Progenitor cell of endocrine pancreas (in vitro differentiated cells): ENCODE measurements at regions not wholly inside any gene's neighbourhood (a gene's known extent, or its start where the extent isn't known, plus 50 kb on each side); places are given as distances from the start of the nearest gene placed in this dataset.
A peak's percentile ranks its signal among the peaks of the same experiment; 100 is the strongest.

Source experiments
- DNase-seq: peaks from one replicate; pipeline ENCODE4 v3.0.0; 2021; ENCODE audit warnings: low spot score; ENCODE audit not compliant: unreplicated experiment
- H3K27ac Mint-ChIP-seq: 2 replicates; pipeline ENCODE4 v1.8.0; 2021; ENCODE audit warnings: mild to moderate bottlenecking, moderate library complexity, mixed read lengths
- H3K27me3 Mint-ChIP-seq: 2 replicates; pipeline ENCODE4 v1.8.0; 2021; ENCODE audit warnings: mixed read lengths
- H3K36me3 Mint-ChIP-seq: 2 replicates; pipeline ENCODE4 v1.8.0; 2022; ENCODE audit warnings: mixed read lengths; ENCODE audit not compliant: insufficient read depth
- H3K4me1 Mint-ChIP-seq: 2 replicates; pipeline ENCODE4 v1.8.0; 2021; ENCODE audit warnings: low read depth, mixed read lengths
- H3K4me3 Mint-ChIP-seq: 2 replicates; pipeline ENCODE4 v1.8.0; 2021; ENCODE audit warnings: low read depth, mild to moderate bottlenecking, moderate library complexity, mixed read lengths
- H3K9me3 Mint-ChIP-seq: 2 replicates; pipeline ENCODE4 v1.8.0; 2021; ENCODE audit warnings: low read depth, mixed read lengths
- CTCF ChIP-seq: fragments of 200-600 bp; sonication (generic); IDR thresholded peaks from one replicate; pipeline ENCODE4 v1.5.0; 2021; ENCODE audit warnings: antibody characterized with exemption, mild to moderate bottlenecking; ENCODE audit not compliant: unreplicated experiment

- no peaks in the 10 kb centered on the region for H3K4me1 Mint-ChIP-seq
- no peaks in the 10 kb centered on the region for H3K36me3 Mint-ChIP-seq
- no peak for DNase-seq
- H3K27me3 Mint-ChIP-seq, result peaks cover 3% of the 10 kb centered on the region
- no peaks in the 10 kb centered on the region for H3K9me3 Mint-ChIP-seq
- H3K27ac Mint-ChIP-seq, result no peak overlapping the region
- no peak overlapping the region for H3K4me3 Mint-ChIP-seq
- no peak for TF ChIP-seq CTCF
Observed at GRCh38 chr2:72031346-72032110, 116.1 kb downstream of the CYP26B1 start.

GRCh38 chr2:72028996-72029395, 118.7 kb downstream of the CYP26B1 start:
- DNase-seq, result peak; percentile 6
- H3K4me3 Mint-ChIP-seq, result no peak overlapping the region
- H3K4me1 Mint-ChIP-seq, result no peaks in the 10 kb centered on the region
- H3K27me3 Mint-ChIP-seq, result peaks cover 3% of the 10 kb centered on the region
- no peaks in the 10 kb centered on the region for H3K36me3 Mint-ChIP-seq
- TF ChIP-seq CTCF, result no peak
- no peak overlapping the region for H3K27ac Mint-ChIP-seq
- H3K9me3 Mint-ChIP-seq, result no peaks in the 10 kb centered on the region

GRCh38 chr2:72028351-72028995, 119.2 kb downstream of the CYP26B1 start:
- no peaks in the 10 kb centered on the region for H3K36me3 Mint-ChIP-seq
- no peak for DNase-seq

GRCh38 chr2:72027426-72028161, 120.1 kb downstream of the CYP26B1 start:
- TF ChIP-seq CTCF, result no peak
- Mint-ChIP-seq H3K27me3 (no peaks in the 10 kb centered on the region), H3K27ac (no peak overlapping the region), H3K4me1 (no peaks in the 10 kb centered on the region), H3K36me3 (no peaks in the 10 kb centered on the region), H3K4me3 (no peak overlapping the region), H3K9me3 (no peaks in the 10 kb centered on the region)
- peak; percentile 9 for DNase-seq

More at GRCh38 chr2:72028351-72028995, 119.2 kb downstream of the CYP26B1 start:
- Mint-ChIP-seq H3K4me1 (no peaks in the 10 kb centered on the region), H3K27me3 (peaks cover 3% of the 10 kb centered on the region), H3K4me3 (no peak overlapping the region), H3K27ac (no peak overlapping the region), H3K9me3 (no peaks in the 10 kb centered on the region)
- TF ChIP-seq CTCF, result no peak

GRCh38 chr2:72026819-72027425, 120.7 kb downstream of the CYP26B1 start:
- TF ChIP-seq CTCF, result no peak
- no peak for DNase-seq
- no peak overlapping the region for H3K27ac Mint-ChIP-seq
- no peaks in the 10 kb centered on the region for H3K36me3 Mint-ChIP-seq
- no peaks in the 10 kb centered on the region for H3K27me3 Mint-ChIP-seq
- H3K4me3 Mint-ChIP-seq, result no peak overlapping the region
- H3K9me3 Mint-ChIP-seq, result no peaks in the 10 kb centered on the region
- no peaks in the 10 kb centered on the region for H3K4me1 Mint-ChIP-seq
